Iris pigment epithelial cell (primary cell): ENCODE measurements at regions not wholly inside any gene's neighbourhood (a gene's known extent, or its start where the extent isn't known, plus 50 kb on each side); places are given as distances from the start of the nearest gene placed in this dataset.
"Not testable (repeated sequence)": the region's sequence is repeated elsewhere in the genome, so short reads cannot be mapped to it uniquely, and the experiment has no call there.

Experiments
- DNase-seq: peaks from one replicate; pipeline ENCODE4 v3.0.0-alpha.2; 2011; ENCODE audit warnings: low read depth

GRCh38 chr6:151154418-151154817 is 85.3 kb upstream of the AKAP12 start:
- DNase-seq = peak; percentile 41

GRCh38 chr6:151155095-151155494 is 84.7 kb upstream of the AKAP12 start:
- DNase-seq = no peak

GRCh38 chr6:151160929-151161757 is 78.6 kb upstream of the AKAP12 start:
- DNase-seq = peak; percentile 49

GRCh38 chr6:151164383-151164782 is 75.4 kb upstream of the AKAP12 start:
- DNase-seq = no peak

GRCh38 chr6:151166180-151166579 is 73.6 kb upstream of the AKAP12 start:
- DNase-seq = no peak

- DNase-seq = no peak
Observed at GRCh38 chr6:151167034-151167433, 72.7 kb upstream of the AKAP12 start.

GRCh38 chr6:151170622-151171246 is 69.0 kb upstream of the AKAP12 start:
- DNase-seq = no peak

GRCh38 chr6:151172751-151173150 is 67.0 kb upstream of the AKAP12 start:
- DNase-seq = no peak

GRCh38 chr6:151175662-151176445 is 63.9 kb upstream of the AKAP12 start:
- no peak for DNase-seq

- no peak for DNase-seq
Observed at GRCh38 chr6:151176911-151177770, 62.6 kb upstream of the AKAP12 start.

GRCh38 chr6:151178373-151178772 is 61.4 kb upstream of the AKAP12 start:
- DNase-seq = no peak

- DNase-seq = peak; percentile 75
Observed at GRCh38 chr6:151179321-151179720, 60.4 kb upstream of the AKAP12 start.

- no peak for DNase-seq
Observed at GRCh38 chr6:151180330-151181048, 59.3 kb upstream of the AKAP12 start.

GRCh38 chr6:151181706-151182363 is 57.9 kb upstream of the AKAP12 start:
- DNase-seq = peak; percentile 37

GRCh38 chr6:151182958-151183357 is 56.8 kb upstream of the AKAP12 start:
- not testable (repeated sequence) for DNase-seq

- DNase-seq = no peak
Observed at GRCh38 chr6:151185148-151185547, 54.6 kb upstream of the AKAP12 start.

GRCh38 chr6:151186306-151186705 is 53.5 kb upstream of the AKAP12 start:
- no peak for DNase-seq

GRCh38 chr6:151186804-151187330 is 52.9 kb upstream of the AKAP12 start:
- no peak for DNase-seq
